ENCODE measurements at regions not wholly inside any gene's neighbourhood (a gene's known extent, or its start where the extent isn't known, plus 50 kb on each side); places are given as distances from the start of the nearest gene placed in this dataset.

- no peak overlapping the region for H3K4me3 ChIP-seq (ENCODE audit: low read depth, low read length)
- no peak for TF ChIP-seq CTCF (IDR thresholded peaks at IDR 0.05; ENCODE audit: low read depth, low read length, missing control alignments)
- DNase-seq (ENCODE audit: low read depth): no peak
Measured at GRCh38 chr2:133859578-133859977, 291.3 kb upstream of the NCKAP5 start.

- no peak for TF ChIP-seq CTCF (IDR thresholded peaks at IDR 0.05; ENCODE audit: low read depth, low read length, missing control alignments)
- no peak for DNase-seq (ENCODE audit: low read depth)
Measured at GRCh38 chr2:133862400-133862977, 294.2 kb upstream of the NCKAP5 start.

GRCh38 chr2:133863106-133863800 is 295.0 kb upstream of the NCKAP5 start:
- no peak overlapping the region for H3K4me3 ChIP-seq (ENCODE audit: low read depth, low read length)
- no peak for TF ChIP-seq CTCF (IDR thresholded peaks at IDR 0.05; ENCODE audit: low read depth, low read length, missing control alignments)
- DNase-seq (ENCODE audit: low read depth): no peak

More at GRCh38 chr2:133862400-133862977, 294.2 kb upstream of the NCKAP5 start:
- H3K4me3 ChIP-seq (ENCODE audit: low read depth, low read length): no peak overlapping the region

- H3K4me3 ChIP-seq (ENCODE audit: low read depth, low read length): no peak overlapping the region
- no peak for DNase-seq (ENCODE audit: low read depth)
- TF ChIP-seq CTCF (IDR thresholded peaks at IDR 0.05; ENCODE audit: low read depth, low read length, missing control alignments): no peak
Measured at GRCh38 chr2:133865141-133865540, 296.9 kb upstream of the NCKAP5 start.

- H3K4me3 ChIP-seq (ENCODE audit: low read depth, low read length): no peak overlapping the region
Measured at GRCh38 chr2:133867166-133867565, 298.9 kb upstream of the NCKAP5 start.

GRCh38 chr2:133871545-133872209 is 303.4 kb upstream of the NCKAP5 start:
- no peak overlapping the region for H3K4me3 ChIP-seq (ENCODE audit: low read depth, low read length)
- no peak for TF ChIP-seq CTCF (IDR thresholded peaks at IDR 0.05; ENCODE audit: low read depth, low read length, missing control alignments)
- DNase-seq (ENCODE audit: low read depth): no peak

More at GRCh38 chr2:133867166-133867565, 298.9 kb upstream of the NCKAP5 start:
- TF ChIP-seq CTCF (IDR thresholded peaks at IDR 0.05; ENCODE audit: low read depth, low read length, missing control alignments): no peak
- DNase-seq (ENCODE audit: low read depth): no peak

All from GM12864 (cell line).